Lower leg skin (tissue), 4 donors: ENCODE measurements at regions not wholly inside any gene's neighbourhood (a gene's known extent, or its start where the extent isn't known, plus 50 kb on each side); places are given as distances from the start of the nearest gene placed in this dataset.

Experiments used
- DNase-seq, 2 donors: peaks; one replicate each; pipeline ENCODE4 v3.0.0-alpha.2; 2019; ENCODE audit warnings: low spot score in 2 of 2
- H3K4me3 ChIP-seq: fragments of 200-600 bp; sonication (generic); 2 replicates; pipeline ENCODE4 v1.5.1; 2017; ENCODE audit warnings: mild to moderate bottlenecking, low read depth; ENCODE audit not compliant: poor library complexity, severe bottlenecking
- CTCF ChIP-seq, 3 donors: fragments of 450-650 bp; IDR thresholded peaks; one replicate each; pipeline ENCODE4 v1.5.1; 2016; ENCODE audit warnings: antibody characterized with exemption in 3 of 3, mild to moderate bottlenecking in 3 of 3, moderate library complexity in 2 of 3
- POLR2A ChIP-seq, 2 donors: fragments of 450-650 bp; IDR thresholded peaks; one replicate each; pipeline ENCODE4 v1.6.1; 2016 to 2017; ENCODE audit warnings: antibody characterized with exemption in 2 of 2, mild to moderate bottlenecking in 1 of 2, moderate library complexity in 1 of 2
- WGBS, 2 donors: methylation state at CpG; one replicate each; pipeline ENCODE4 v1.1.5; 2018; 5-methylcytosine and 5-hydroxymethylcytosine counted together
- intact Hi-C: fragments of 100-400 bp; cut with DNase I; formaldehyde crosslinking; loops from one replicate; pipeline ENCODE4 v1.15.0; 2023; ENCODE audit warnings: low total_unique reads

DNA sequence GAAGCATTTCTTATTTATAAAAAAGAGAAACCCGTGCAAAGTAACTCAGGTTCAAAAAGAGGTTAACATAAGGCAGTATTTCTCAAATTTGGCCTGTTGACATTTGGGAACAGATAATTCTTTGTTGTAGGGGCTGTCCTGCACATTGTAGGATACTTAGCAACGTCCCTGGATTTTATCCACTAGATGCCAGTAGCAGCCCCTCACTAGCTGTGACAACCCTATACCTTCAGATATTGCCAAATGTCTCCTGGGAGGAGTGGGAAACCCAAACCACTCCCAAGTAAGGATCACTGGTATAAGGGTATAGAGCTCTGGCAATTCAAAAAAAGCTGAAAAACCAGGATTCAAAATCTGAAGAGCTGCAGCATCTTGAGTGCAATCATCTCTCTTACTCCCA is 202.3 kb upstream of the PRKCQ start:
- DNase-seq: no peak
- no peak for TF ChIP-seq POLR2A (IDR thresholded peaks at IDR 0.05)
- TF ChIP-seq CTCF (IDR thresholded peaks at IDR 0.05): no peak
- H3K4me3 ChIP-seq: no peak overlapping the region
- WGBS, 2 donors: 70 to 73% methylated on average over 2 of the region's 2 CpGs
- intact Hi-C loops: no loop called here

DNA sequence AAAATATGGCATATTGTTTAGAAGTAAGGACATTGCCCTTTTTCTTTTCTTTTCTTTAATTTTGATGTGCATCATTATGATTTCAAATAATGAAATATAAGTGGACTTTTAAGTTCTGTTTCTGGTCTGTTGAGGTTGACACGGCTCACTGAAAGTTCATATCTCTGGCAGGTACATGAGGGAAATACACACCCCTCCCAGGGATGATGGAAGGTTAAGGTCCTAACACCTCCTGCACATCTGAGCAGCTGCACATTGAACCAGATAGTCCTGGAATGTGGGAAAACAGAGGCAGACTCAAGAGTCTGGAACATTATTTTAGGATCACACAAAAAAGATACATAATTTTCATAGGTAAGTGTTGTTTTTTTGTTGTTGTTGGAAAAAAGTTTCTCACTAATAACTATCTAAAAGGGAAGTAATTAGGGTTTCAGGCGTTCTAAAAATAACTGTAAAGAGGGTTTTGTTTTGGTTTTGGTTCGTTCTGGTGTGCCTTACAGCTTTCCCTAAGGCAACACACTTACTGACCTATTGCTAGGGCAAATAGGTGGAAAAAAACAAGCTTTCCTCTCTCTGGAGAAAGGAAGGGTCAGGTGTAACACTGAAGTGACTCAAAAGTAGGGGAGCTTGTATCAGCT is 201.2 kb upstream of the PRKCQ start:
- H3K4me3 ChIP-seq: no peak overlapping the region
- intact Hi-C loops: no loop called here
- WGBS, 2 donors: 64 to 65% methylated on average over 3 of the region's 3 CpGs
- TF ChIP-seq CTCF (IDR thresholded peaks at IDR 0.05): no peak
- TF ChIP-seq POLR2A (IDR thresholded peaks at IDR 0.05): no peak
- DNase-seq: no peak

GRCh38 chr10:6780008-6780677 is 200.1 kb upstream of the PRKCQ start:
- TF ChIP-seq CTCF (IDR thresholded peaks at IDR 0.05) (no peak), POLR2A (IDR thresholded peaks at IDR 0.05) (no peak)
- 82 to 87% methylated on average over 5 of the region's 5 CpGs for WGBS, 2 donors
- DNase-seq: no peak
- H3K4me3 ChIP-seq: no peak overlapping the region
- intact Hi-C loops: no loop called here

GRCh38 chr10:6778992-6779701 is 199.1 kb upstream of the PRKCQ start:
- TF ChIP-seq POLR2A (IDR thresholded peaks at IDR 0.05) (no peak), CTCF (IDR thresholded peaks at IDR 0.05) (no peak)
- no peak overlapping the region for H3K4me3 ChIP-seq
- WGBS, 2 donors: 25 to 30% methylated on average over 4 of the region's 4 CpGs
- intact Hi-C loops: no loop called here
- no peak for DNase-seq

DNA sequence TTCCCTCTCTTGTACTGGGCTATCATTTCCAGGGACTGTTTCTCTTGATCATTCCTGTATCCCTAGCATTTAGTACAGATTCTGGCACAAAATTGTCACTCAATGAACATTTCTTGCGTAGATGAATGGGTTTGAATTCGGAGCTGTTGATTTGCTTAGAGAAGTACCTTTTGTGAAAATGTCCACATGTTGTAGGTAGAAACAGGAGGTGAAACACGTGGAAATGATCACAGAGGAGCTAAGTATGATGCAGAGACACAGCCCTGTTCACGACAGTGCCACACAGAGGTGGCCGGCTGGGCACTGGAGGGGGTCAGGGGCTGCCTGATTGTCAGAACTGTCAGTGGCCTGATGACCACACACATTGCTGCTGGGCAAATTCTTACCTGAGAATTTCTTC is 196.1 kb upstream of the PRKCQ start:
- intact Hi-C loops: no loop called here
- H3K4me3 ChIP-seq: no peak overlapping the region
- TF ChIP-seq POLR2A (IDR thresholded peaks at IDR 0.05) (no peak), CTCF (IDR thresholded peaks at IDR 0.05) (no peak)
- DNase-seq: no peak
- 82 to 83% methylated on average over 5 of the region's 5 CpGs for WGBS, 2 donors
